ENCODE measurements at regions not wholly inside any gene's neighbourhood (a gene's known extent, or its start where the extent isn't known, plus 50 kb on each side); places are given as distances from the start of the nearest gene placed in this dataset.

DNA sequence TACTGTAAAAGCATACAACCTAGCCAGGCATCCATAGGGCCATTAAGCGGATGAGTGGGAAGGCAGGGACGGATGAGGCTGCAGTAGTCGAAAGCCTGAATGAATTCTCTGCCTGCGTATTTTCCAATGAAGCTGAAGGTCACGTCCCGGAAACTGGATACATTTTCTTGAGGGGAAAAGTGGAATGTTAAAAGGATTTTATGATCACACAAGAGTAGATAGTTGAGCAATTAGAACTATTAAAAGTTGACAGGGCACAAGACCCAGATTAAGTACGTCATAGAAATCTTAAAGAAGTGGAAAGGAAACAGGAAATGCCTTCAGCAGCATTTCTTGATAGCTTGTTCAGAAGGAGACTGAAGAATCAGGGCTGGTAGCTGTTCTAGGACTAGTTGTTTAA, 98.3 kb upstream of the CXXC4 start:
- ChIA-PET POLR2A (no interaction called here), CTCF (interaction anchor here (0.6 kb wide), 1 partner anchor 86 kb away, joined by 3 read pairs; no protein-coding TSS in a partner anchor)
- no peak overlapping the region for H3K4me3 ChIP-seq (ENCODE audit: low read depth, low read length)
- TF ChIP-seq, protein P1, sequence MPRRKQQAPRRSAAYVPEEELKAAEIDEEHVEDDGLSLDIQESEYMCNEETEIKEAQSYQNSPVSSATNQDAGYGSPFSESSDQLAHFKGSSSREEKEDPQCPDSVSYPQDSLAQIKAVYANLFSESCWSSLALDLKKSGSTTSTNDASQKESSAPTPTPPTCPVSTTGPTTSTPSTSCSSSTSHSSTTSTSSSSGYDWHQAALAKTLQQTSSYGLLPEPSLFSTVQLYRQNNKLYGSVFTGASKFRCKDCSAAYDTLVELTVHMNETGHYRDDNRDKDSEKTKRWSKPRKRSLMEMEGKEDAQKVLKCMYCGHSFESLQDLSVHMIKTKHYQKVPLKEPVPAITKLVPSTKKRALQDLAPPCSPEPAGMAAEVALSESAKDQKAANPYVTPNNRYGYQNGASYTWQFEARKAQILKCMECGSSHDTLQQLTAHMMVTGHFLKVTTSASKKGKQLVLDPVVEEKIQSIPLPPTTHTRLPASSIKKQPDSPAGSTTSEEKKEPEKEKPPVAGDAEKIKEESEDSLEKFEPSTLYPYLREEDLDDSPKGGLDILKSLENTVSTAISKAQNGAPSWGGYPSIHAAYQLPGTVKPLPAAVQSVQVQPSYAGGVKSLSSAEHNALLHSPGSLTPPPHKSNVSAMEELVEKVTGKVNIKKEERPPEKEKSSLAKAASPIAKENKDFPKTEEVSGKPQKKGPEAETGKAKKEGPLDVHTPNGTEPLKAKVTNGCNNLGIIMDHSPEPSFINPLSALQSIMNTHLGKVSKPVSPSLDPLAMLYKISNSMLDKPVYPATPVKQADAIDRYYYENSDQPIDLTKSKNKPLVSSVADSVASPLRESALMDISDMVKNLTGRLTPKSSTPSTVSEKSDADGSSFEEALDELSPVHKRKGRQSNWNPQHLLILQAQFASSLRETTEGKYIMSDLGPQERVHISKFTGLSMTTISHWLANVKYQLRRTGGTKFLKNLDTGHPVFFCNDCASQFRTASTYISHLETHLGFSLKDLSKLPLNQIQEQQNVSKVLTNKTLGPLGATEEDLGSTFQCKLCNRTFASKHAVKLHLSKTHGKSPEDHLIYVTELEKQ (tag by site-specific recombination; IDR thresholded peaks at IDR 0.05; ENCODE audit: borderline replicate concordance) = no peak
- TF ChIP-seq ZNF350 (tag by site-specific recombination; IDR thresholded peaks at IDR 0.05) (no peak), ZEB2 (tag by site-specific recombination; IDR thresholded peaks at IDR 0.05) (no peak), ZNF626 (tag by site-specific recombination; IDR thresholded peaks at IDR 0.05) (no peak), ZNF24 (tag by site-specific recombination; IDR thresholded peaks at IDR 0.05) (no peak), ZNF549 (tag by site-specific recombination; IDR thresholded peaks at IDR 0.05) (no peak), KLF16 (tag by site-specific recombination; IDR thresholded peaks at IDR 0.05) (no peak), ZNF292 (tag by site-specific recombination; IDR thresholded peaks at IDR 0.05; ENCODE audit: borderline replicate concordance, low read depth) (no peak), ZNF157 (tag by site-specific recombination; IDR thresholded peaks at IDR 0.05) (no peak)
- TF ChIP-seq, protein P2, sequence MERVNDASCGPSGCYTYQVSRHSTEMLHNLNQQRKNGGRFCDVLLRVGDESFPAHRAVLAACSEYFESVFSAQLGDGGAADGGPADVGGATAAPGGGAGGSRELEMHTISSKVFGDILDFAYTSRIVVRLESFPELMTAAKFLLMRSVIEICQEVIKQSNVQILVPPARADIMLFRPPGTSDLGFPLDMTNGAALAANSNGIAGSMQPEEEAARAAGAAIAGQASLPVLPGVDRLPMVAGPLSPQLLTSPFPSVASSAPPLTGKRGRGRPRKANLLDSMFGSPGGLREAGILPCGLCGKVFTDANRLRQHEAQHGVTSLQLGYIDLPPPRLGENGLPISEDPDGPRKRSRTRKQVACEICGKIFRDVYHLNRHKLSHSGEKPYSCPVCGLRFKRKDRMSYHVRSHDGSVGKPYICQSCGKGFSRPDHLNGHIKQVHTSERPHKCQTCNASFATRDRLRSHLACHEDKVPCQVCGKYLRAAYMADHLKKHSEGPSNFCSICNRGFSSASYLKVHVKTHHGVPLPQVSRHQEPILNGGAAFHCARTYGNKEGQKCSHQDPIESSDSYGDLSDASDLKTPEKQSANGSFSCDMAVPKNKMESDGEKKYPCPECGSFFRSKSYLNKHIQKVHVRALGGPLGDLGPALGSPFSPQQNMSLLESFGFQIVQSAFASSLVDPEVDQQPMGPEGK (tag by site-specific recombination; IDR thresholded peaks at IDR 0.05) = no peak
- no peaks in the 10 kb centered on the region for H3K4me1 ChIP-seq (ENCODE audit: control insufficient read depth, insufficient read depth, low read length)
- H3K27ac ChIP-seq (ENCODE audit: extremely low read depth, low read depth, low read length) = no peak overlapping the region
- no peaks in the 10 kb centered on the region for H3K9me3 ChIP-seq (ENCODE audit: control insufficient read depth, insufficient read depth, low read depth, low read length)
- H3K36me3 ChIP-seq (ENCODE audit: control insufficient read depth in 2 of 2, insufficient read depth in 1 of 2, low read length in 2 of 2) = no peaks in the 10 kb centered on the region

DNA sequence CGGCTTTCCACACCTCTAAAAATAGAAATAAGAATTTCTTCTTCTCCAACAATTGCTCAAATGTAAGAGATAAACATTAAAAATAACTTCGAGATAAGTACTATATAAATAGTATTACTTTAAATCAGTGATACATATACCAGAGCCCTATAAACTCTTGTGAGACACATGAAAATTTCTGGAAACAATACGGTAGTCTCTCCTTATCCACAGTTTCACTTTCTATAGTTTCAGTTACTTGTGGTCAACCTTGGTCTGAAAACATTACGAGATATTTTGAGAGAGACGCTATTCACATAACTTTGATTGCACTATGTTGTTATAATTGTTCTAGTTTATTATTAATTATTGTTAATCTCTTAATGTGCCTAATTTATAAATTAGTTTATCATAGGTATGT, 101.5 kb upstream of the CXXC4 start:
- H3K36me3 ChIP-seq (ENCODE audit: control insufficient read depth in 2 of 2, insufficient read depth in 1 of 2, low read length in 2 of 2) = no peaks in the 10 kb centered on the region
- ChIA-PET CTCF (no interaction called here), POLR2A (no interaction called here)
- no peaks in the 10 kb centered on the region for H3K4me1 ChIP-seq (ENCODE audit: control insufficient read depth, insufficient read depth, low read length)
- no peaks in the 10 kb centered on the region for H3K9me3 ChIP-seq (ENCODE audit: control insufficient read depth, insufficient read depth, low read depth, low read length)
- H3K4me3 ChIP-seq (ENCODE audit: low read depth, low read length) = no peak overlapping the region
- no peak overlapping the region for H3K27ac ChIP-seq (ENCODE audit: extremely low read depth, low read depth, low read length)
- TF ChIP-seq, protein P3, sequence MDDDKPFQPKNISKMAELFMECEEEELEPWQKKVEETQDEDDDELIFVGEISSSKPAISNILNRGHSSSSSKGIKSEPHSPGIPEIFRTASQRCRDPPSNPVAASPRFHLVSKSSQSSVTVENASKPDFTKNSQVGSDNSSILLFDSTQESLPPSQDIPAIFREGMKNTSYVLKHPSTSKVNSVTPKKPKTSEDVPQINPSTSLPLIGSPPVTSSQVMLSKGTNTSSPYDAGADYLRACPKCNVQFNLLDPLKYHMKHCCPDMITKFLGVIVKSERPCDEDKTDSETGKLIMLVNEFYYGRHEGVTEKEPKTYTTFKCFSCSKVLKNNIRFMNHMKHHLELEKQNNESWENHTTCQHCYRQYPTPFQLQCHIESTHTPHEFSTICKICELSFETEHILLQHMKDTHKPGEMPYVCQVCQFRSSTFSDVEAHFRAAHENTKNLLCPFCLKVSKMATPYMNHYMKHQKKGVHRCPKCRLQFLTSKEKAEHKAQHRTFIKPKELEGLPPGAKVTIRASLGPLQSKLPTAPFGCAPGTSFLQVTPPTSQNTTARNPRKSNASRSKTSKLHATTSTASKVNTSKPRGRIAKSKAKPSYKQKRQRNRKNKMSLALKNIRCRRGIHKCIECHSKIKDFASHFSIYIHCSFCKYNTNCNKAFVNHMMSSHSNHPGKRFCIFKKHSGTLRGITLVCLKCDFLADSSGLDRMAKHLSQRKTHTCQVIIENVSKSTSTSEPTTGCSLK (tag by site-specific recombination; IDR thresholded peaks at IDR 0.05) = no peak
- TF ChIP-seq ZNF621 (tag by site-specific recombination; IDR thresholded peaks at IDR 0.05) (no peak), ZNF549 (tag by site-specific recombination; IDR thresholded peaks at IDR 0.05) (no peak), ZNF354C (tag by site-specific recombination; IDR thresholded peaks at IDR 0.05; ENCODE audit: borderline replicate concordance, low read depth) (no peak), ZNF202 (tag by site-specific recombination; IDR thresholded peaks at IDR 0.05; ENCODE audit: borderline replicate concordance) (no peak), ZNF624 (tag by site-specific recombination; IDR thresholded peaks at IDR 0.05) (no peak), GLIS1 (tag by site-specific recombination; IDR thresholded peaks at IDR 0.05) (no peak), ZNF501 (tag by site-specific recombination; IDR thresholded peaks at IDR 0.05) (no peak), OSR2 (tag by site-specific recombination; IDR thresholded peaks at IDR 0.05) (no peak)
- TF ChIP-seq, protein P4, sequence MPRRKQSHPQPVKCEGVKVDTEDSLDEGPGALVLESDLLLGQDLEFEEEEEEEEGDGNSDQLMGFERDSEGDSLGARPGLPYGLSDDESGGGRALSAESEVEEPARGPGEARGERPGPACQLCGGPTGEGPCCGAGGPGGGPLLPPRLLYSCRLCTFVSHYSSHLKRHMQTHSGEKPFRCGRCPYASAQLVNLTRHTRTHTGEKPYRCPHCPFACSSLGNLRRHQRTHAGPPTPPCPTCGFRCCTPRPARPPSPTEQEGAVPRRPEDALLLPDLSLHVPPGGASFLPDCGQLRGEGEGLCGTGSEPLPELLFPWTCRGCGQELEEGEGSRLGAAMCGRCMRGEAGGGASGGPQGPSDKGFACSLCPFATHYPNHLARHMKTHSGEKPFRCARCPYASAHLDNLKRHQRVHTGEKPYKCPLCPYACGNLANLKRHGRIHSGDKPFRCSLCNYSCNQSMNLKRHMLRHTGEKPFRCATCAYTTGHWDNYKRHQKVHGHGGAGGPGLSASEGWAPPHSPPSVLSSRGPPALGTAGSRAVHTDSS (tag by site-specific recombination; IDR thresholded peaks at IDR 0.05) = no peak
- TF ChIP-seq, protein P1 (tag by site-specific recombination; IDR thresholded peaks at IDR 0.05; ENCODE audit: borderline replicate concordance) = no peak
- TF ChIP-seq, protein P5, sequence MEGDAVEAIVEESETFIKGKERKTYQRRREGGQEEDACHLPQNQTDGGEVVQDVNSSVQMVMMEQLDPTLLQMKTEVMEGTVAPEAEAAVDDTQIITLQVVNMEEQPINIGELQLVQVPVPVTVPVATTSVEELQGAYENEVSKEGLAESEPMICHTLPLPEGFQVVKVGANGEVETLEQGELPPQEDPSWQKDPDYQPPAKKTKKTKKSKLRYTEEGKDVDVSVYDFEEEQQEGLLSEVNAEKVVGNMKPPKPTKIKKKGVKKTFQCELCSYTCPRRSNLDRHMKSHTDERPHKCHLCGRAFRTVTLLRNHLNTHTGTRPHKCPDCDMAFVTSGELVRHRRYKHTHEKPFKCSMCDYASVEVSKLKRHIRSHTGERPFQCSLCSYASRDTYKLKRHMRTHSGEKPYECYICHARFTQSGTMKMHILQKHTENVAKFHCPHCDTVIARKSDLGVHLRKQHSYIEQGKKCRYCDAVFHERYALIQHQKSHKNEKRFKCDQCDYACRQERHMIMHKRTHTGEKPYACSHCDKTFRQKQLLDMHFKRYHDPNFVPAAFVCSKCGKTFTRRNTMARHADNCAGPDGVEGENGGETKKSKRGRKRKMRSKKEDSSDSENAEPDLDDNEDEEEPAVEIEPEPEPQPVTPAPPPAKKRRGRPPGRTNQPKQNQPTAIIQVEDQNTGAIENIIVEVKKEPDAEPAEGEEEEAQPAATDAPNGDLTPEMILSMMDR (tag by site-specific recombination; IDR thresholded peaks at IDR 0.05) = no peak

Data from HEK293 (cell line).